ENCODE measurements at regions not wholly inside any gene's neighbourhood (a gene's known extent, or its start where the extent isn't known, plus 50 kb on each side); places are given as distances from the start of the nearest gene placed in this dataset.

DNA sequence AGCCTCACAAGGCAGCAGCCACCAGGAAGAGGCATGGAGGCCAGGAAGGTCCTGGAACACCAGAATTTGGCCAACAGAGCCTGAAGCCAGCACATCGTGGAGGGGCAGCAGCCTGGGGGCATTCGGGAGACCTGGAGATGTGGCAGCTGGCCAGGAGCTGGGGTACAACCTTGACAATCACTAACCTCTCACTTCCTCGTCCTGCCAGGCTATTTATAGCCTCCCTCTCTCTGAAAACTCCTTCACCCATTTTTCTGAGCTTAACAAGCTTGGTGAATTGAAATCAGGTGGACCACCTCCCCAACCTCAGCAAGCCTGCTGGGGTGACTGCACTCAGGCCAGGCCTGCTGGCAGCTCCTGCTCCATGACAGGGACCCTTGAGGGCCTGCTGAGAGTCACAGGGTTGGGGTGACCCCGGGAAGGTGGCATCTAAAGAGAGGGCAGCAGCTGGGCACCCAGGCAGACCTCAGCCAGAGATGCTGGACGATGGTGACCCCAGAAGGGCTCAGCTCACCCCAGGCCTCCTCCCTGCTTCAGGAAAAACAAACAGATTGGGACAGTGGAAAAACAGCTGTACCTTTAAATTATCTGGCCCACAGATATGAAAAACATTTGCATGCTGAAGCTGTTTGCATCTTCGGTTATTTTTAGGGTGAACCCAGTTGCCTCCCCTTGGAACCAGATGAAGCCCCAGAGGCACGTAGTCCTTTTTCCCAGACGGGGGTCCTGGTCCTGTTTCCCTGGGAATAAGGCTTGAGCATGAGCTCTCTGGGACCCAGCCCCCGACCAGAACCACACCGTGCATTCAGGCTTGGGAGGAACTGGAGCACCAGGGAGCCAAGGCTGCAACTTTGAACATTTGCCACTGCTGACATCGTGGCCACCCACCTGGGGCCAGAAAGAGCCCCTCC lies 67.0 kb downstream of the PITPNM2 start:
- H3K27me3 Mint-ChIP-seq = no peaks in the 10 kb centered on the region
- H3K36me3 ChIP-seq (replicated peaks in 1 of 2; ENCODE audit: control extremely low read depth in 1 of 2, control insufficient read depth in 1 of 2, extremely low read depth in 1 of 2, insufficient read depth in 2 of 2, low read length in 1 of 2) = peaks cover 0 to 2% of the 10 kb centered on the region in 2 experiments
- peak overlapping the region; percentile 73 for H2AFZ ChIP-seq (ENCODE audit: insufficient read depth, low read depth, low read length, poor library complexity, severe bottlenecking)
- DNase-seq (peak; percentile 67), ATAC-seq (ENCODE audit: low read depth) (peak; percentile 46)
- H3K9me3 Mint-ChIP-seq (ENCODE audit: insufficient read depth) = no peaks in the 10 kb centered on the region
- no peak for TF ChIP-seq EZH2 (IDR thresholded peaks at IDR 0.05; ENCODE audit: borderline replicate concordance, insufficient read depth, low read depth, low read length, poor library complexity, severe bottlenecking)
- TF ChIP-seq, protein P1, sequence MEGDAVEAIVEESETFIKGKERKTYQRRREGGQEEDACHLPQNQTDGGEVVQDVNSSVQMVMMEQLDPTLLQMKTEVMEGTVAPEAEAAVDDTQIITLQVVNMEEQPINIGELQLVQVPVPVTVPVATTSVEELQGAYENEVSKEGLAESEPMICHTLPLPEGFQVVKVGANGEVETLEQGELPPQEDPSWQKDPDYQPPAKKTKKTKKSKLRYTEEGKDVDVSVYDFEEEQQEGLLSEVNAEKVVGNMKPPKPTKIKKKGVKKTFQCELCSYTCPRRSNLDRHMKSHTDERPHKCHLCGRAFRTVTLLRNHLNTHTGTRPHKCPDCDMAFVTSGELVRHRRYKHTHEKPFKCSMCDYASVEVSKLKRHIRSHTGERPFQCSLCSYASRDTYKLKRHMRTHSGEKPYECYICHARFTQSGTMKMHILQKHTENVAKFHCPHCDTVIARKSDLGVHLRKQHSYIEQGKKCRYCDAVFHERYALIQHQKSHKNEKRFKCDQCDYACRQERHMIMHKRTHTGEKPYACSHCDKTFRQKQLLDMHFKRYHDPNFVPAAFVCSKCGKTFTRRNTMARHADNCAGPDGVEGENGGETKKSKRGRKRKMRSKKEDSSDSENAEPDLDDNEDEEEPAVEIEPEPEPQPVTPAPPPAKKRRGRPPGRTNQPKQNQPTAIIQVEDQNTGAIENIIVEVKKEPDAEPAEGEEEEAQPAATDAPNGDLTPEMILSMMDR (IDR thresholded peaks at IDR 0.05) = no peak
- H3K4me1 Mint-ChIP-seq = peaks cover 63% of the 10 kb centered on the region
- intact Hi-C loops (cut with micrococcal nuclease) = no loop called here
- H3K4me2 ChIP-seq (replicated peaks; ENCODE audit: low read depth, low read length, poor library complexity, severe bottlenecking) = peak overlapping the region; percentile 94
- H3K27ac ChIP-seq (ENCODE audit: low read length in 2 of 2) = peak overlapping the region; percentile 73 to 77
- peak overlapping the region; percentile 76 for H3K9ac ChIP-seq (ENCODE audit: low read length)
- H3K79me2 ChIP-seq (ENCODE audit: control insufficient read depth, insufficient read depth, low read length) = peaks cover 42% of the 10 kb centered on the region
- H3K27me3 ChIP-seq (replicated peaks in 1 of 4; ENCODE audit: control extremely low read depth in 1 of 4, control insufficient read depth in 3 of 4, insufficient read depth in 4 of 4, low read length in 3 of 4) = no peaks in the 10 kb centered on the region
- POLR2A ChIA-PET = interaction anchor here (0.6 to 1.1 kb wide), 3 partner anchors 23 to 1028 kb away, joined by 3 to 4 read pairs (median 3); no protein-coding TSS in a partner anchor
- CTCF ChIA-PET = interaction anchor here (0.9 to 2.3 kb wide), 9 partner anchors 8 to 154 kb away, joined by 3 to 8 read pairs (median 5); no protein-coding TSS in a partner anchor
- H3K4me1 ChIP-seq (ENCODE audit: control insufficient read depth in 2 of 2, insufficient read depth in 2 of 2, low read length in 2 of 2) = peaks cover 52 to 81% of the 10 kb centered on the region in 2 donors
- no peaks in the 10 kb centered on the region for H3K9me3 ChIP-seq (ENCODE audit: control extremely low read depth in 1 of 3, control insufficient read depth in 2 of 3, insufficient read depth in 1 of 3, low read length in 2 of 3)
- peak overlapping the region; percentile 91 for H3K27ac Mint-ChIP-seq
- WGBS (ENCODE audit: insufficient coverage) = 12% methylated on average over 11 of the region's 11 CpGs
- peak overlapping the region; percentile 83 for H3K4me3 Mint-ChIP-seq
- H3K4me3 ChIP-seq (ENCODE audit: control extremely low read depth in 1 of 5, extremely low read depth in 1 of 5, insufficient read depth in 1 of 5, low read depth in 2 of 5, low read length in 4 of 5) = peak overlapping the region; percentile 27 to 68 (median 48)
- no peaks in the 10 kb centered on the region for H4K20me1 ChIP-seq (ENCODE audit: control insufficient read depth, insufficient read depth, low read length, poor library complexity, severe bottlenecking)

DNA sequence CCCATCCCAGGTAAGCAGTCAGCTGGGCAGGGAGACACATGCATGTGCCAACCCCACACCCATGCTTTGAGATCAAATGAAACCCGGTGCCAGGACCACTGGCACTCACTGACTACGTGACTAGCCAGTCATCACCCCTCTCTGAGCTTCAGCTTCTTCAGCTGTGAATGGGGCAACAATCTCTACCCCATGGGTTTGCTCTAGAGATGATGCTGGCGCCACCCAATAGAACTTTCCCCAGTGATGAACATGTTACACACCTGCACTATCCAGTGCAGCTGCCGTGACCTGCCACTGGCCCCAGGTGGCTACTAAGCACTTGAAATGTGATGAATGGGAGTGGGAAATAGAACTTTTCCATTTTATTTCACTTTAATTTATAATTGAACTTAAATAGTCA lies 70.3 kb downstream of the PITPNM2 start:
- Histone ChIP-seq H4K20me1 (ENCODE audit: control insufficient read depth, insufficient read depth, low read length, poor library complexity, severe bottlenecking) (no peaks in the 10 kb centered on the region), H3K36me3 (replicated peaks in 1 of 2; ENCODE audit: control extremely low read depth in 1 of 2, control insufficient read depth in 1 of 2, extremely low read depth in 1 of 2, insufficient read depth in 2 of 2, low read length in 1 of 2) (no peaks in the 10 kb centered on the region), H3K4me3 (ENCODE audit: control extremely low read depth in 1 of 5, extremely low read depth in 1 of 5, insufficient read depth in 1 of 5, low read depth in 2 of 5, low read length in 4 of 5) (no peak overlapping the region), H3K9me3 (ENCODE audit: control extremely low read depth in 1 of 3, control insufficient read depth in 2 of 3, insufficient read depth in 1 of 3, low read length in 2 of 3) (no peaks in the 10 kb centered on the region), H3K27me3 (replicated peaks in 1 of 4; ENCODE audit: control extremely low read depth in 1 of 4, control insufficient read depth in 3 of 4, insufficient read depth in 4 of 4, low read length in 3 of 4) (no peaks in the 10 kb centered on the region), H3K27ac (ENCODE audit: low read length in 2 of 2) (no peak overlapping the region), H3K79me2 (ENCODE audit: control insufficient read depth, insufficient read depth, low read length) (peaks cover 33% of the 10 kb centered on the region), H2AFZ (ENCODE audit: insufficient read depth, low read depth, low read length, poor library complexity, severe bottlenecking) (no peak overlapping the region), H3K4me1 (ENCODE audit: control insufficient read depth in 2 of 2, insufficient read depth in 2 of 2, low read length in 2 of 2) (peaks cover 48 to 65% of the 10 kb centered on the region in 2 donors), H3K9ac (ENCODE audit: low read length) (no peak overlapping the region), H3K4me2 (replicated peaks; ENCODE audit: low read depth, low read length, poor library complexity, severe bottlenecking) (no peak overlapping the region)
- TF ChIP-seq EZH2 (IDR thresholded peaks at IDR 0.05; ENCODE audit: borderline replicate concordance, insufficient read depth, low read depth, low read length, poor library complexity, severe bottlenecking) = no peak
- TF ChIP-seq, protein P1 (IDR thresholded peaks at IDR 0.05) = no peak
- ChIA-PET CTCF (interaction anchor here (0.7 to 1.4 kb wide), 3 partner anchors 9 to 34 kb away, joined by 3 to 4 read pairs (median 3); no protein-coding TSS in a partner anchor), POLR2A (interaction anchor here (0.5 kb wide), 1 partner anchor 20 kb away, joined by 3 read pairs; no protein-coding TSS in a partner anchor)
- Mint-ChIP-seq H3K27me3 (no peaks in the 10 kb centered on the region), H3K4me3 (no peak overlapping the region), H3K9me3 (ENCODE audit: insufficient read depth) (no peaks in the 10 kb centered on the region), H3K4me1 (peaks cover 56% of the 10 kb centered on the region), H3K27ac (no peak overlapping the region)
- ATAC-seq (ENCODE audit: low read depth) (no peak), DNase-seq (no peak)
- intact Hi-C loops (cut with micrococcal nuclease) = no loop called here
- WGBS (ENCODE audit: insufficient coverage) = 74% methylated on average over 2 of the region's 4 CpGs

Measured in B cell (primary cell).